DND-41 (cell line): ENCODE measurements at regions not wholly inside any gene's neighbourhood (a gene's known extent, or its start where the extent isn't known, plus 50 kb on each side); places are given as distances from the start of the nearest gene placed in this dataset.

Source experiments
- ATAC-seq: fragments of 200-7000 bp; cut with Tn5 transposase; 3 replicates; pipeline ENCODE4 v1.9.1; 2021; ENCODE audit warnings: low read depth; ENCODE audit not compliant: insufficient read depth
- DNase-seq: peaks from one replicate; pipeline ENCODE4 v3.0.0-alpha.2; 2020
- H2AFZ ChIP-seq: 2 replicates; pipeline ENCODE4 v1.6.0; 2012; ENCODE audit warnings: low read depth, low read length
- H3K27ac ChIP-seq: 2 replicates; pipeline ENCODE4 v1.5.1; 2012; ENCODE audit warnings: low read length, inconsistent platforms
- H3K27me3 ChIP-seq: fragments of 200-600 bp; sonication (generic); 2 replicates; pipeline ENCODE4 v1.6.0; 2012; ENCODE audit warnings: low read length, mild to moderate bottlenecking, inconsistent platforms; ENCODE audit not compliant: insufficient read depth, poor library complexity
- H3K36me3 ChIP-seq: 2 replicates; pipeline ENCODE4 v1.5.1; 2012; ENCODE audit warnings: low read length, inconsistent platforms; ENCODE audit not compliant: insufficient read depth
- H3K4me1 ChIP-seq: 2 replicates; pipeline ENCODE4 v1.5.1; 2012; ENCODE audit warnings: mild to moderate bottlenecking, low read length; ENCODE audit not compliant: insufficient read depth
- H3K4me2 ChIP-seq: 2 replicates; pipeline ENCODE4 v1.6.0; 2012; ENCODE audit warnings: mild to moderate bottlenecking, moderate library complexity, low read length, inconsistent platforms; ENCODE audit not compliant: insufficient read depth
- H3K4me3 ChIP-seq, 2 experiments: fragments of 200-600 bp in 1 of 2; shearing (Covaris generic) in 1 of 2; 2 replicates each; pipeline ENCODE4 v1.5.1; 2012 to 2016; ENCODE audit warnings: inconsistent platforms in 2 of 2, low read length in 2 of 2, mild to moderate bottlenecking in 2 of 2, low read depth in 1 of 2, moderate library complexity in 1 of 2
- H3K79me2 ChIP-seq: 2 replicates; pipeline ENCODE4 v1.6.0; 2012; ENCODE audit warnings: low read length, inconsistent platforms; ENCODE audit not compliant: insufficient read depth
- H3K9ac ChIP-seq: 2 replicates; pipeline ENCODE4 v1.6.0; 2012; ENCODE audit warnings: low read depth, mild to moderate bottlenecking, inconsistent platforms, low read length, moderate library complexity
- H3K9me3 ChIP-seq: 2 replicates; pipeline ENCODE4 v1.5.1; 2012; ENCODE audit warnings: low read length, moderate library complexity, mild to moderate bottlenecking, inconsistent platforms; ENCODE audit not compliant: insufficient read depth, severe bottlenecking
- H4K20me1 ChIP-seq: 2 replicates; pipeline ENCODE4 v1.6.0; 2012; ENCODE audit warnings: low read length; ENCODE audit not compliant: insufficient read depth
- CTCF ChIP-seq: IDR thresholded peaks from 2 replicates; pipeline ENCODE4 v1.5.1; 2012; ENCODE audit warnings: borderline replicate concordance, low read length, moderate library complexity, mild to moderate bottlenecking; ENCODE audit not compliant: poor library complexity, severe bottlenecking; ENCODE audit errors: extremely low read depth
- EZH2 ChIP-seq: IDR thresholded peaks from 3 replicates; pipeline ENCODE4 v1.6.1; 2012; ENCODE audit warnings: borderline replicate concordance, low read depth, mild to moderate bottlenecking, moderate library complexity, low read length, inconsistent platforms; ENCODE audit not compliant: severe bottlenecking

GRCh38 chr16:51989637-51990230 lies 557.2 kb downstream of the TOX3 start:
- H3K4me1 ChIP-seq = no peaks in the 10 kb centered on the region
- H3K27ac ChIP-seq = no peak overlapping the region
- no peak overlapping the region for H3K4me3 ChIP-seq
- H3K79me2 ChIP-seq = no peaks in the 10 kb centered on the region
- ATAC-seq (no peak), DNase-seq (no peak)
- H2AFZ ChIP-seq = no peak overlapping the region
- H3K36me3 ChIP-seq = no peaks in the 10 kb centered on the region
- no peak overlapping the region for H3K9ac ChIP-seq
- TF ChIP-seq CTCF (no peak), EZH2 (no peak)
- no peaks in the 10 kb centered on the region for H3K27me3 ChIP-seq
- no peak overlapping the region for H3K4me2 ChIP-seq
- H4K20me1 ChIP-seq = no peaks in the 10 kb centered on the region
- H3K9me3 ChIP-seq = no peaks in the 10 kb centered on the region

GRCh38 chr16:51988977-51989376 lies 558.0 kb downstream of the TOX3 start:
- H3K27ac ChIP-seq = no peak overlapping the region
- H3K4me2 ChIP-seq = no peak overlapping the region
- no peaks in the 10 kb centered on the region for H3K79me2 ChIP-seq
- no peak overlapping the region for H3K4me3 ChIP-seq
- no peak overlapping the region for H2AFZ ChIP-seq
- H3K9me3 ChIP-seq = no peaks in the 10 kb centered on the region
- TF ChIP-seq EZH2 (no peak), CTCF (no peak)
- no peak overlapping the region for H3K9ac ChIP-seq
- no peaks in the 10 kb centered on the region for H3K4me1 ChIP-seq
- DNase-seq (no peak), ATAC-seq (no peak)
- H3K27me3 ChIP-seq = no peaks in the 10 kb centered on the region
- no peaks in the 10 kb centered on the region for H4K20me1 ChIP-seq
- no peaks in the 10 kb centered on the region for H3K36me3 ChIP-seq

GRCh38 chr16:51987519-51987918 lies 559.4 kb downstream of the TOX3 start:
- H4K20me1 ChIP-seq = no peaks in the 10 kb centered on the region
- no peak overlapping the region for H3K4me3 ChIP-seq
- H3K79me2 ChIP-seq = no peaks in the 10 kb centered on the region
- no peaks in the 10 kb centered on the region for H3K27me3 ChIP-seq
- H3K9ac ChIP-seq = no peak overlapping the region
- TF ChIP-seq CTCF (no peak), EZH2 (no peak)
- no peak for ATAC-seq
- no peak overlapping the region for H2AFZ ChIP-seq
- DNase-seq = no peak
- no peak overlapping the region for H3K27ac ChIP-seq
- H3K4me1 ChIP-seq = no peaks in the 10 kb centered on the region
- H3K36me3 ChIP-seq = no peaks in the 10 kb centered on the region
- H3K9me3 ChIP-seq = no peaks in the 10 kb centered on the region
- H3K4me2 ChIP-seq = no peak overlapping the region

GRCh38 chr16:51986717-51987116 lies 560.2 kb downstream of the TOX3 start:
- Histone ChIP-seq H3K27me3 (no peaks in the 10 kb centered on the region), H3K27ac (no peak overlapping the region), H3K9ac (no peak overlapping the region), H3K4me1 (no peaks in the 10 kb centered on the region), H3K9me3 (no peaks in the 10 kb centered on the region), H3K79me2 (no peaks in the 10 kb centered on the region), H3K4me2 (no peak overlapping the region), H3K4me3 (no peak overlapping the region), H3K36me3 (no peaks in the 10 kb centered on the region), H2AFZ (no peak overlapping the region), H4K20me1 (no peaks in the 10 kb centered on the region)
- ATAC-seq (no peak), DNase-seq (no peak)
- TF ChIP-seq EZH2 (no peak), CTCF (no peak)
